KOPT-K1 (cell line): ENCODE measurements at regions not wholly inside any gene's neighbourhood (a gene's known extent, or its start where the extent isn't known, plus 50 kb on each side); places are given as distances from the start of the nearest gene placed in this dataset.
"Not testable (repeated sequence)": the region's sequence is repeated elsewhere in the genome, so short reads cannot be mapped to it uniquely, and the experiment has no call there.

Experiments used
- H3K27ac ChIP-seq: fragments of 200-600 bp; sonication (generic); 2 replicates; pipeline ENCODE4 v1.5.1; 2016; ENCODE audit warnings: antibody characterized with exemption, mild to moderate bottlenecking, low read depth, low read length; ENCODE audit not compliant: poor library complexity, severe bottlenecking
- H3K36me3 ChIP-seq: fragments of 200-600 bp; sonication (generic); 2 replicates; pipeline ENCODE4 v1.5.1; 2017; ENCODE audit warnings: antibody characterized with exemption, mild to moderate bottlenecking, low read length, moderate library complexity; ENCODE audit not compliant: insufficient read depth
- H3K9me3 ChIP-seq: fragments of 200-600 bp; sonication (generic); 2 replicates; pipeline ENCODE4 v1.5.1; 2017; ENCODE audit warnings: antibody characterized with exemption, low read length, mild to moderate bottlenecking; ENCODE audit not compliant: insufficient read depth, poor library complexity, severe bottlenecking

DNA sequence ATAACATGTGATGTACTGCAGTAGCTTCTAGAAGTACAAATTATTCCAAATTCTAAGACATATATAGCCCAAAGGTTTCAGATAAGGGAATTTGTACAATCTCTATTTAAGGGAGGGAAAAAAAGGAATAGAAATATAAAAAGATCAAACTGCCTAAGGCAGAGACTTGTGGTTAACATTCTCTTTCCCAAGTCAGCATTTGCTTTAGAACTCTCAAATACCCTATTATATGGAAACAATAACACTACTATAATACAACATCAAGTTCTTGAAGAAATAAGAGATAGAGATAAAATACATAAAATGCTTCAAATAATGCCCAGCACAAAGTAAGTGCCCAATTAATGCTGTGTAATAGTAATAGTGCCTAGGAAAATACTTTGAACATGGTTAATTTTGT lies 123.1 kb downstream of the CRPPA start:
- Histone ChIP-seq H3K27ac (no peak overlapping the region), H3K36me3 (no peaks in the 10 kb centered on the region), H3K9me3 (no peaks in the 10 kb centered on the region)

DNA sequence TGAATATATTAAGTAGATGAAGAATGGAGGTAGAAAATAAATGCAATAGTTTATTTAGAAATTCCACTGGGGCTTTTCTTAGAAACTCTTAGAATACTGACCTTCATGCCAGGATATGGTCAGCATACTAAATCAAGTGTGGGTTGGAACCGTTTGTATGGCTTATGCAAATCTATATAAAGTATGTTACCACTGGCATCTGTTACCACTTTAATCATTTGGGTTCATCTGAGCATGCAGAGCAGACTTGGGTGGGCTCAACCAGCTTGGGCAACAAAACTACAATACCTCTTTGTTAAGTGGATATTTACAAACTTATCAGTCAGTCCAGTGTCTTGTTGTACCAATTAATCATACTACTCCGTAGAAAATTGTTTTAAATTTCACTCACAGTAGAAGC lies 125.8 kb downstream of the CRPPA start:
- H3K9me3 ChIP-seq: no peaks in the 10 kb centered on the region
- no peaks in the 10 kb centered on the region for H3K36me3 ChIP-seq
- H3K27ac ChIP-seq: no peak overlapping the region

DNA sequence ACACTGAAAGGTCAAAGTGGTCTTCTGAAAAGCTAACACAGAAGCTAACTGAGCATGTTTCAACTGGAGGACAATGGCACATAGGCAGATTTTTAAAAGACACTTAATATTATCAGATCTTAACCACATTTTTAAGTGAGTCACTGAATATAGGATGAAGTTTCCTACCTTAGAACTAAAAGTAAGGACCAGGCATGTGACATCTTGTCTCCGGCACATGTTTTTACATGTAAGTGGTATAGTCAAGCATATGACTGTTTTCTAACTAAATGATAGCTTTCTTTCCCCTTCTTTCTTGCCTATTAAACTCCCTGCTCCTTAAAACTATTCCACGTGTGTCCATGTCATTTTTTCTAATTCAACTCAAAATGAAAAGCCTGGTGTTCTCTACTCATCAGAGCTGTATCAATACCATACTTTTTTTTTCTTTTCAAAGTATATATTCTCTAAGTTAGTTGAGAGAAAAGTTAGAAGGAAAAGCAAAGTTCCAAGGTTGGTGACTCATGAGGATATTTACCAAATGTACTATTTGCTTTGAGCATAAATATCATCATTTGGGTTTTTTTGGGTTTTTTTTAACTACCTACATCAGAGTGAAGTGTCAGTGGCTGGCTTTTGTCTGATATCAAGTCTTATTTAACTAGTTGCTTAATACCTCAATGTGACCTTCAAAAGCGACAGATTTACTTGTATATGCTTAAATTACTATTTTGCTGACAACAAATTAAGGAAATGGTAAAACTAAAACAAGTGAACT lies 127.5 kb downstream of the CRPPA start:
- H3K36me3 ChIP-seq: no peaks in the 10 kb centered on the region
- no peak overlapping the region for H3K27ac ChIP-seq
- no peaks in the 10 kb centered on the region for H3K9me3 ChIP-seq

DNA sequence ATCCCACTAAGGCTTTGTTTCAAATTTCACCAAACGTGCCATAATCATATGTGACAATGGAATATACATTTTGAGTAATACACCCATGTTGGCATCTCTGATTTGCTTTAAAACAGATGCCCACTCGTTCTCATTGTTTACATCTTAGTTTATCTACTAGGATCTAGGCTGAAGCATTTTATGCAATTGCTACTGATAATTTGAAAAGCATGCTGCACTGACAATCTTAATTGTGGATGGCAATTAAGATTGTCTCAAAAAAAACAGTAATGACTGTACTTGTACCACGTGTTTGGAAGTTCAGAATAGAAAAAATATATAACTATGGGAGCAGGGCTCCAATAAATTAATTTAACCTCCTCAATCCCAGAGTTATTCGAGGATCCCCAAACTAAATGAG lies 136.8 kb downstream of the CRPPA start:
- Histone ChIP-seq H3K9me3 (peaks cover 11% of the 10 kb centered on the region), H3K27ac (no peak overlapping the region), H3K36me3 (no peaks in the 10 kb centered on the region)

DNA sequence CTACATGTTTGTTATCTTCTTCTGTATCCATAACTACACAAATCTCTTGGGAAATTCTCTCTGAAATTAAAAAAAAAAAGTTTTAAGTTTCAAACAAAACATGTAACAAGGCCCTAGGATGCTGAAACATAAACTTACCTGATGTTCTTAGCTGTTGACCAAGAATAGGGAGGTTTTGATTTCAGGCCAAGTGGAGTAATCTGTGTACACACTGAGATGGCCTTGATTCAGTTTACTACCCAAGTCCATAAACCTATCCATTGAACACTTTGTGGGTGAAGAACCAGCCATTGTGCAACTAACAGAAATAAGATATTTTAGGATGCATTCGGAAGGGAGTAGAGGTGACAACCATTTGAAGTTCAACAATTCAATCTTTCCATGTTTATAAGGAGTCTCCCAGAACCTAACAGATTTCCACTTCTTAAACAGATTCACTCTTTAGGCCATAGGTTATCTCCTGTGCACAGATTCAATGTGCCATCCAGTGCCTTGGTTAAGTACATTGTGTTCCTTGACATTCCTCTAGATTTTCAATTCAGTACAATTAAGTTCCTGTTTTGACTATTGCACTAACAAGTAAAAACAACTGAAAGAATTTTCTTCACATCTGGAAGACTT lies 143.1 kb downstream of the CRPPA start:
- Histone ChIP-seq H3K27ac (no peak overlapping the region), H3K9me3 (no peaks in the 10 kb centered on the region), H3K36me3 (no peaks in the 10 kb centered on the region)

DNA sequence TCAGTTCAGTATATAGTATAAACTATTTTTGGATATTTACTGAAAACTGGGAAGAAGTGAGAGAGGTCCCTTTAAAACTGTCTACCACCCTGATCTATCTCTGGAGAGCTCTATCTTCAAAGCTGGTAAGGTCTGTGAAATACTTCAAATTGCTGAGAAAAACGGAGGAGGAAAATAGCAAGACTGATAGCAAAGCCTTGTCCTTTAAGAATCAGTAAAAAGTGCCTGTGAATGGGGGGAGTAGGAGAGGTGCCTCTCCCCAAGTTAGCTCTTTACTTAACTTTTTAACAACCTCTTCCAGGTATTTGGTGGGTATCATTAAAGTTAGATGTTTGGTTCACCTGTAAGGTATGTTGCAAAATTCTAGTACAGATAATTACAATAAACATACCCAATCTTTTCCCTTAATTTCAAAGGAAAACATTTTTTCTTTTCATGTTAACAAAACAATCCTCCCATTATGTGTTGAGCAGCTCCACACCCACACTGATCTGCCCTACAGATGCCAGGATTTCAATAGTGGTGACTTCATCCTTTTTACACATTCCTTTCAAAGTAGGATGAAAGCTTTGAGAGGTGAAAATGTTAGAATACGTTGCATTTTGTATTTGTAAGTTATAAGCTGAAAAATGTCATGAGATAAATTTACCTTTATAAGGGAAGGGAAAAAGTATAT lies 149.2 kb downstream of the CRPPA start:
- H3K27ac ChIP-seq: no peak overlapping the region
- H3K36me3 ChIP-seq: no peaks in the 10 kb centered on the region
- peaks cover 3% of the 10 kb centered on the region for H3K9me3 ChIP-seq

DNA sequence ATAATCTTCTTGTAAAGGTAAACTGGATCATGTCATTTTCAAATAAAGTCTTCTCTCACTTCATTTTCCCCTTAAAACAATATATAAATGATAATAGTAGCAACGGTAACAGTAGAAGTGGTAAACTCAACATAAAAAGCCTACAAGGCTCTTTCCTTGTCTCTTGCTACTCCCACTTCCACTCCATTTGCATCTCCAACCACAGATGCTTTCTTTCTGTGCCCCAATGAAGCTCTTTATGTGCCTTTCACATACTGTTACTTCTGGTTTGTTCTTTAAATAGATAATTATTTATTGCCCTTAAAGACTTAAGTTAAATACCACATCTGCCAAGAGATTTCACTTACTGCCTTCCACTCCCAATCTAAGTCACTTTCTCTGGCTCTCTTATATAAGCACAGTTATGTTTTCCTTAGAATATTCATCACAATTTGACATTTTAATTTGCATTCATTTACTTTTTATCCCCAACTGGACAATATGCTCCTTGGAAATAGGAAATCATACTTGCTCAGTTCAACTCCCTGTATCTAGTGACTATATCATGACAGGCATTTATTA lies 149.9 kb downstream of the CRPPA start:
- Histone ChIP-seq H3K27ac (peak overlapping the region; percentile 28), H3K36me3 (no peaks in the 10 kb centered on the region), H3K9me3 (peaks cover 3% of the 10 kb centered on the region)

DNA sequence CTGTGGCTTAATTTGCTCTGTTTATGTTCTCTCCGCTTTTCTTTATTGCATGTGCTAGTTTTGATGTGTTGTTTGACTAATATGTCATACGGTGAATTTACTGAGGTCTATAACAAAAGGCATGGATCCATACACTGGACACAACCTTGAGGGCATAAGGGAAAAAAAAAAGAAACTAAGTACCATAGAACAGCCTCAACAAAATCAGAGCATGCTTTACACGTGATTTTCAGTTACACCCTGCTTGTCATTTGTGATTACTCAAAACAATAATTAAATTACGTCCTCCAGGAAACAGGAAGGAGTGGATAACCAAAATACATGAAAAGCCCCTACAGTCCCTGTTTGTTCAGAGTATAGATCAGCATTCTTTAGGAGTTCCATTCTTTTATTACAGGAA lies 150.5 kb downstream of the CRPPA start:
- Histone ChIP-seq H3K36me3 (no peaks in the 10 kb centered on the region), H3K27ac (peak overlapping the region; percentile 28), H3K9me3 (peaks cover 3% of the 10 kb centered on the region)

DNA sequence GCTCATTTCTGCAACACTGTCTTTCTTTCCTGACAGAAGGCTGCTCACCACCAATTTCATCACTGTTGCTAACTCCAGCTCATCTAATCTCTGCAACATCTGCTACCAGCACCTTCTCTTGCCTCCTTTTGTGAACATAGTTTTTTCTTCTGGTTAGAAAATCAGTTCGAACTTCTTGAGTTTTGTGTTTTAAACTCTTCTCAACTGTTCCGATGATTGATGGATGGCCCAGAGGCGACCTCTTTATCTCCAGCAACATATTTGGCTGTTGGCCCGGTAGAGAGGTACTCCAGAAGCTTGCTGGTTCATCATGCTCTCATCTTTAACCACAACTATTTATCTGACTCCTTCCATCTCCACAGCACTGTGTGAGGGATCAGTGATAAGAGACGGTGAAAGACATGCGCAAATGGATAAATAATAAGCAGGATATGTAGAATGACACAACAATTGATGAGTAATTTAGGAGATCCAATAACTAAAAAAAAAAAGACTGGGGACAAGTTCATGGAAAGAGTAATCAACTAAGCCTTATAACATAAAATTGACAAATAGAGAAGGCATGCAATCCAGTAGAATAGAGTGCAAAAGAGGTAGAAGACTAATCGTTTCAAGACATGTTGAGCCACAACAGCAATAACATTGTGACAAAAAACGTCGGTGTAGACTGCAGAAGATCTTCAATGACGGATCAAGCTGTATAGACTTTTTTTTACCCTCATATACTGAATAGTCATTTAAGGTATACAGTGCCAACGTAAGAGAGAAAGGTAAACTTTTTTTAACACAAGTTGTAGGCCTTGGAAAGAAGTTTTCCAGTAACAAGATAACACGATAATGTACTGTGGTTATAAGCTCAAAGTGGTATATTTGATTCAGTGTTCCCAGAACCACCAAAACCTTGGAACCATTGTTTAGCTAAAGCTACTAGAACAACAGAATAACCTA lies 152.2 kb downstream of the CRPPA start:
- H3K27ac ChIP-seq: peak overlapping the region; percentile 53
- peaks cover 3% of the 10 kb centered on the region for H3K9me3 ChIP-seq
- H3K36me3 ChIP-seq: no peaks in the 10 kb centered on the region

DNA sequence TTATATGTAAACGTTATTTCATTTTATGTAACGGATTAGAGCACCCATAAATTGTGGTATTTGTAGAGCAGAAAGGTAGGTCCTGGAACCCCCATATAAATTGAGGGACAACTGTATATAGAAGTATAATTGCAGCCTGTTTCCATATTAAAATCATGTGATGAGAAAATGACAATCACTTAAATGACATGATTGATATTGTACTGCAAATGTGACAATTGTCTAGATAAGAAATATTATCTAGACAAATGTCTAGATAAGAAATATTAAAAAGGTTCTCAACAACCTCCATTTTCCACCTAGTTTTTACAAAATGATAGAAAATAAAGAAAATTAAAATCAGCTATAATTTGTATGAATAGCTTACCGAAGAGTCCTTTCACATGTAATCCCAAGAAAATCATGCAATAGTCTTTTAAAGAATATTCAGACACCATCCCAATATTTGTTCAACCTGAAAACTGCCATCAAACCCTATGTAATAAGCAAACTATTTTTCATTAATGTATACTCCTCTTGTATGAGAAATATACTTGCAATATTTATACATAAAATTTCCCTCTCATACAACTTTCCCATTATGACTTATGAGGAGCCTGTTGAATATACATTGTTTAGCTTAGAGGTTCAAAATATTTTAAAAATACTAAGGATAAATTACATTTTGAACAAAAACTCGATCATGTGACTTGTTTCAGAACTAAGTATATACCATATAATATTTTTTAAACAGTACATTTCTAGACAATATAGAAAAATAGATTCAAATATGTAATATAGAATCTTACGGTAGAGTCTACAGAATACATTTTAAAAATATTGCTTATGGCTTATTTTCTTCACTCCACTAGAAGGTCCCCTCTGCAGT lies 153.2 kb downstream of the CRPPA start:
- Histone ChIP-seq H3K27ac (peak overlapping the region; percentile 53), H3K9me3 (peaks cover 3% of the 10 kb centered on the region), H3K36me3 (no peaks in the 10 kb centered on the region)

DNA sequence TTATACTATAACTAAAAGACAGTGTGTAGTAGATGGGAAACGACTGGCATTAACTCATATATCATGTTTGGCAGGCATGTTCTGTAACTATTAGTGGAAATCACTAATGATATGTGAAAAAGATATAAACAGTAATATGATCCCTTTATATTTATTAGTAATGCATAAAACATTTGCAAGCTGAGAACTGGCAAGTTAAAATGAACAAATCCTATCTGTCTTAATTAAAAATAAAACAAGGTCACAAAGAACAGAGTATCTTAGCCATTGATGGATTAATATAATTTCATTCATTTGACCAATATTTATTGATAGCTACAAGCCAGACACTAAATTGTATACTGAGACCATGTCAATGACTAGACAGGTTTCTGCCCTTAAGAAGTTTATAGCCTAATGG lies 154.5 kb downstream of the CRPPA start:
- H3K9me3 ChIP-seq: peaks cover 3% of the 10 kb centered on the region
- no peaks in the 10 kb centered on the region for H3K36me3 ChIP-seq
- peak overlapping the region; percentile 53 for H3K27ac ChIP-seq

DNA sequence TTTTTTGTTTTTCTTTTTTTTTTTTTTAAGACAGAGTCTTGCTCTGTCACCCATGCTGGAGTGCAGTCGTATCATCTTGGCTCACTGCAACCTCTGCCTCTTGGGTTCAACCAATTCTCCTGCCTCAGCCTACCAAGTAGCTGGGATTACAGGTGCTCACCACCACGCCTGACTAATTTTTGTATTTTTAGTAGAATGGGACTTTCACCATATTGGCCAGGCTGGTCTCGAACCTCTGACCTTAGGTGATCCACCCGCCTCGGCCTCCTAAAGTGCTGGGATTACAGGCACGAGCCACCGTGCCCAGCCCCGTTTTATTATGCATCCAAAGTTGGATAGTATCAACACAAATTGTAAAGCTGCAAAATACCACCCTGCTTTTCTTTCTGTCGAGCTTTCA lies 154.9 kb downstream of the CRPPA start:
- not testable (repeated sequence) for H3K27ac ChIP-seq, H3K36me3 ChIP-seq, H3K9me3 ChIP-seq

DNA sequence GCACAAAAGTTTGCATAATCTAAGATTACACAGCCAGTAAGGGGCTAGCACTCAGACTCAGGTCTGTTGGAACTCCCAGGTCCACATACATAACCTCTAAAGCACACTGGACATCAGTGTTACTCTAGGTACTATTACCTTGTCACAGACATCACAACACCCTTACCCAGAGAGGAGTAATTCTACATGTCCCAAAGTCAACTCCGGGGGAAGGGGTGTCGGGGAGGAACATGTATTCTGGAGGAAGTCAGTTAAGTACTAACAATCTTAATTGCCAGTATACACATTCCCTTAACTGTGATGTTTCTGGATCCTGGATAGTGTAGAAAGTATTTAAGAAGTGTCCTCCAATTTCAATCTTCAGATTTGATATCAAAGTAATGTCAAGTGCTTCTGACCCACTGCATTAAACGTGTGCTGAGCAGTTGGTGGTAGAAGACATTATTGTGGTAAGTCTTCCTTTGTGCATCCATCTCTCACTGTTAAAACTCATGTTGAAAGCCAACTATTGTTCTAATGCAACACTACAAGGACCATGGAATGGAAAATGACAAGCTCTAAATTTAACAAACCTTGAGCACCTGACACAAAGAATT lies 155.4 kb downstream of the CRPPA start:
- peaks cover 3% of the 10 kb centered on the region for H3K9me3 ChIP-seq
- H3K27ac ChIP-seq: no peak overlapping the region
- no peaks in the 10 kb centered on the region for H3K36me3 ChIP-seq
